Kidney (tissue), 13 donors: ENCODE measurements at regions not wholly inside any gene's neighbourhood (a gene's known extent, or its start where the extent isn't known, plus 50 kb on each side); places are given as distances from the start of the nearest gene placed in this dataset.

ENCODE experiments used
- DNase-seq, 5 donors: peaks; one replicate each; pipeline ENCODE4 v3.0.0-alpha.2; 2013 to 2020
- FAIRE-seq: peaks from 2 replicates; lab custom pipeline; 2012; peaks lifted over from hg19 to GRCh38; lab: Jason Lieb, UNC
- H3K27ac ChIP-seq, 2 donors: one replicate each; pipeline ENCODE4 v1.7.0; 2013; ENCODE audit warnings: low read depth in 2 of 2, low read length in 2 of 2, inconsistent platforms in 1 of 2
- H3K27me3 ChIP-seq: one replicate; pipeline ENCODE4 v1.7.1; 2013; ENCODE audit warnings: low read length, inconsistent platforms; ENCODE audit not compliant: control insufficient read depth, insufficient read depth
- H3K36me3 ChIP-seq, 3 donors: one replicate each; pipeline versions ENCODE4 v1.7.0 to v1.7.1; 2013; ENCODE audit warnings: low read length in 3 of 3, control low read depth in 1 of 3, inconsistent platforms in 1 of 3; ENCODE audit not compliant: insufficient read depth in 3 of 3, control insufficient read depth in 2 of 3
- H3K4me1 ChIP-seq, 3 donors: one replicate each; pipeline versions ENCODE4 v1.7.0 to v1.7.1; 2013; ENCODE audit warnings: low read length in 3 of 3, inconsistent platforms in 1 of 3, low read depth in 1 of 3; ENCODE audit not compliant: control insufficient read depth in 2 of 3, insufficient read depth in 2 of 3
- H3K4me3 ChIP-seq, 3 donors: one replicate each; pipeline versions ENCODE4 v1.7.0 to v1.8.1; 2013; ENCODE audit warnings: low read length in 3 of 3, control low read depth in 1 of 3, inconsistent platforms in 1 of 3
- H3K9ac ChIP-seq, 3 donors: one replicate each; pipeline versions ENCODE4 v1.7.0 to v1.7.1; 2013; ENCODE audit warnings: low read length in 3 of 3, control low read depth in 1 of 3, inconsistent platforms in 1 of 3
- H3K9me3 ChIP-seq, 3 donors: one replicate each; pipeline versions ENCODE4 v1.7.0 to v1.7.1; 2013; ENCODE audit warnings: low read length in 3 of 3, control low read depth in 1 of 3, inconsistent platforms in 1 of 3; ENCODE audit not compliant: control insufficient read depth in 2 of 3, insufficient read depth in 1 of 3
- CTCF ChIP-seq: IDR thresholded peaks from 3 replicates; pipeline ENCODE4 v1.5.1; 2012; ENCODE audit warnings: mild to moderate bottlenecking, moderate library complexity, borderline replicate concordance; ENCODE audit not compliant: insufficient read depth; ENCODE audit errors: extremely low read depth
- intact Hi-C: fragments of 100-400 bp; cut with DNase I; formaldehyde crosslinking; loops from one replicate; pipeline ENCODE4 v1.11.1; 2022
- donor health status: control.
- donor health status: control.
- donor health status: control.
- donor health status: control.
- donor health status: control.
- donor health status: DM: yes; HTN: yes; CAD: no.
- donor health status: Normal renal cell carcinoma (clear cell type).

- Histone ChIP-seq H3K4me3 (no peak overlapping the region), H3K9ac (no peak overlapping the region), H3K9me3 (no peaks in the 10 kb centered on the region), H3K27ac (no peak overlapping the region), H3K27me3 (no peaks in the 10 kb centered on the region), H3K4me1 (peaks cover 0 to 8% (median 0%) of the 10 kb centered on the region in 3 donors), H3K36me3 (no peaks in the 10 kb centered on the region)
- no peak for TF ChIP-seq CTCF
- intact Hi-C loops, result no loop called here
- DNase-seq (no peak), FAIRE-seq (no peak)
These were observed 336.6 kb upstream of the THRB start for GRCh38 chr3:24831221-24831620.

DNA sequence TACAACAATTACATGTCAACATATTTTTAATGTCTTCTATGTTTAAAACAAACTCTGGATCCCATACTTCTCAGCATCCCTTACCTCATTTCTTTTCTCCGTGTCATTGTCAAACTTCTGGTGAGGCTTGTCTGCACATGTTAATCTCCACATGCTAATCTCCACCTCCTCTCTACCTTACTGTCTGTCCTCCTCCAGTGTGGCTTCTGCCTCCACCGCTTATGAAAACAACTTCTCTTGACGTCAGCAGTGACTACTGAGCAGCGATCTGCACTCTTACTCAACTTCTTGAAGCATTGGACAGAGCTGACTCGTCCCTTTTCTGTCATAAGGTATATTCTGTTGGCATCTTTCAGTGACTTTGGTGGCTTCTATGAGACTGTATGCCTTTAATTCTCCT is 338.2 kb upstream of the THRB start:
- Histone ChIP-seq H3K36me3 (no peaks in the 10 kb centered on the region), H3K27me3 (no peaks in the 10 kb centered on the region), H3K9ac (no peak overlapping the region), H3K9me3 (no peaks in the 10 kb centered on the region), H3K4me1 (peaks cover 0 to 8% (median 0%) of the 10 kb centered on the region in 3 donors), H3K27ac (no peak overlapping the region), H3K4me3 (no peak overlapping the region)
- FAIRE-seq, result no peak
- no peak for DNase-seq
- TF ChIP-seq CTCF, result no peak
- intact Hi-C loops, result no loop called here

DNA sequence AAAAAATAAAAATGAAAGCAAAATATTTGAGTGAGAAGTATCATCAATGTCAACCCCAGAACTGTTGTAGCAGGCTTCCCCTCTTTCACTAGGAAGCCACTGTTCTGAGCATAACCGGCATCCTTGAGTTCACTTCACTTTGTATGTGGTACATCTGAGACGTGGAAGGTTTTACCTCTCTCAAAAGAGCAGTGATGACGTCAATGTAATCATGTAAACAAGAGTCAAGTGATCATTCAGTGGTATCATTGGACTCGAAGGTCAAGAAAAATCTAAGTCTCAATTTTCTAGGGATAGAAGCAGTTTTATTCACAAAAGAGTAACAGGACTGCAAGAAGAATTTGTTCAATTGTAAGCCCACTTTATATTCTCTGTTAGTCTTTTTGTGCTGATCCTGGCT is 339.8 kb upstream of the THRB start:
- Histone ChIP-seq H3K4me1 (peaks cover 0 to 6% (median 0%) of the 10 kb centered on the region in 3 donors), H3K27ac (no peak overlapping the region), H3K27me3 (no peaks in the 10 kb centered on the region), H3K9ac (no peak overlapping the region), H3K4me3 (no peak overlapping the region), H3K36me3 (no peaks in the 10 kb centered on the region), H3K9me3 (no peaks in the 10 kb centered on the region)
- intact Hi-C loops, result no loop called here
- FAIRE-seq (no peak), DNase-seq (no peak)
- no peak for TF ChIP-seq CTCF

- intact Hi-C loops, result no loop called here
- H3K27ac ChIP-seq, result no peak overlapping the region
- H3K27me3 ChIP-seq, result no peaks in the 10 kb centered on the region
- FAIRE-seq (no peak), DNase-seq (no peak)
- no peak overlapping the region for H3K4me3 ChIP-seq
- H3K9ac ChIP-seq, result no peak overlapping the region
- no peaks in the 10 kb centered on the region for H3K9me3 ChIP-seq
- no peaks in the 10 kb centered on the region for H3K36me3 ChIP-seq
- no peak for TF ChIP-seq CTCF
- no peaks in the 10 kb centered on the region for H3K4me1 ChIP-seq
These were observed 340.9 kb upstream of the THRB start for GRCh38 chr3:24835510-24835909.
